ENCODE measurements at regions not wholly inside any gene's neighbourhood (a gene's known extent, or its start where the extent isn't known, plus 50 kb on each side); places are given as distances from the start of the nearest gene placed in this dataset.

- TF ChIP-seq CTCF (IDR thresholded peaks at IDR 0.05) (peak; percentile 77), EZH2 (IDR thresholded peaks at IDR 0.05; ENCODE audit: borderline replicate concordance, insufficient read depth, low read depth, low read length, poor library complexity, severe bottlenecking) (no peak)
Measured at GRCh38 chr1:78839704-78840277, 166.7 kb downstream of the ADGRL4 start.

All from B cell (primary cell).